ENCODE measurements at regions not wholly inside any gene's neighbourhood (a gene's known extent, or its start where the extent isn't known, plus 50 kb on each side); places are given as distances from the start of the nearest gene placed in this dataset.

- no peak for DNase-seq
- Histone ChIP-seq H4K20me1 (ENCODE audit: insufficient read depth) (no peaks in the 10 kb centered on the region), H3K79me2 (ENCODE audit: insufficient read depth) (no peaks in the 10 kb centered on the region), H3K4me2 (no peak overlapping the region), H3K9me3 (no peaks in the 10 kb centered on the region), H3K4me3 (ENCODE audit: low read depth in 2 of 2, low read length in 1 of 2) (no peak overlapping the region), H3K9me2 (no peaks in the 10 kb centered on the region), H3K9ac (no peak overlapping the region), H3K4me1 (ENCODE audit: control insufficient read depth in 1 of 2, insufficient read depth in 2 of 2, low read depth in 1 of 2, low read length in 1 of 2) (no peaks in the 10 kb centered on the region), H3K36me3 (replicated peaks in 1 of 2; ENCODE audit: control insufficient read depth in 1 of 2, insufficient read depth in 2 of 2, low read length in 1 of 2) (no peaks in the 10 kb centered on the region), H2AFZ (ENCODE audit: low read depth) (no peak overlapping the region), H3K27ac (ENCODE audit: low read depth in 2 of 2, low read length in 1 of 2) (no peak overlapping the region), H3K27me3 (ENCODE audit: insufficient read depth) (no peaks in the 10 kb centered on the region), H3F3A (replicated peaks; ENCODE audit: insufficient read depth) (no peaks in the 10 kb centered on the region)
- POLR2A ChIA-PET = no interaction called here
- WGBS (ENCODE audit: low lambda C conversion rate) = 66% methylated on average over 2 of the region's 2 CpGs
- TF ChIP-seq ZBTB33 (IDR thresholded peaks at IDR 0.05; ENCODE audit: borderline replicate concordance, low read depth) = no peak
- no peak for TF ChIP-seq RCOR1 (IDR thresholded peaks at IDR 0.05; ENCODE audit: low read length)
- TF ChIP-seq RXRA (IDR thresholded peaks at IDR 0.05; ENCODE audit: borderline replicate concordance, low read depth) = no peak
- no peak for TF ChIP-seq RFX5 (IDR thresholded peaks at IDR 0.05; ENCODE audit: low read length)
- TF ChIP-seq TEAD4 (IDR thresholded peaks at IDR 0.05; ENCODE audit: borderline replicate concordance, insufficient read depth) = no peak
- TF ChIP-seq NRF1 (IDR thresholded peaks at IDR 0.05; ENCODE audit: low read depth, low read length) = no peak
- TF ChIP-seq EZH2phosphoT487 (IDR thresholded peaks at IDR 0.05; ENCODE audit: borderline replicate concordance, low read depth) = no peak
- no peak for TF ChIP-seq YY1 (IDR thresholded peaks at IDR 0.05; ENCODE audit: low read depth)
- TF ChIP-seq, protein P1, sequence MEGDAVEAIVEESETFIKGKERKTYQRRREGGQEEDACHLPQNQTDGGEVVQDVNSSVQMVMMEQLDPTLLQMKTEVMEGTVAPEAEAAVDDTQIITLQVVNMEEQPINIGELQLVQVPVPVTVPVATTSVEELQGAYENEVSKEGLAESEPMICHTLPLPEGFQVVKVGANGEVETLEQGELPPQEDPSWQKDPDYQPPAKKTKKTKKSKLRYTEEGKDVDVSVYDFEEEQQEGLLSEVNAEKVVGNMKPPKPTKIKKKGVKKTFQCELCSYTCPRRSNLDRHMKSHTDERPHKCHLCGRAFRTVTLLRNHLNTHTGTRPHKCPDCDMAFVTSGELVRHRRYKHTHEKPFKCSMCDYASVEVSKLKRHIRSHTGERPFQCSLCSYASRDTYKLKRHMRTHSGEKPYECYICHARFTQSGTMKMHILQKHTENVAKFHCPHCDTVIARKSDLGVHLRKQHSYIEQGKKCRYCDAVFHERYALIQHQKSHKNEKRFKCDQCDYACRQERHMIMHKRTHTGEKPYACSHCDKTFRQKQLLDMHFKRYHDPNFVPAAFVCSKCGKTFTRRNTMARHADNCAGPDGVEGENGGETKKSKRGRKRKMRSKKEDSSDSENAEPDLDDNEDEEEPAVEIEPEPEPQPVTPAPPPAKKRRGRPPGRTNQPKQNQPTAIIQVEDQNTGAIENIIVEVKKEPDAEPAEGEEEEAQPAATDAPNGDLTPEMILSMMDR (IDR thresholded peaks at IDR 0.05) = no peak
- TF ChIP-seq FOXJ3 (CRISPR knock-in tag; IDR thresholded peaks at IDR 0.05) = no peak
- TF ChIP-seq POLR2AphosphoS5 (IDR thresholded peaks at IDR 0.05; ENCODE audit: low read depth, low read length) = no peak
- no peak for TF ChIP-seq RAD21 (IDR thresholded peaks at IDR 0.05; ENCODE audit: low read length)
- CTCF ChIA-PET = interaction anchor here (0.6 to 1.2 kb wide), 2 partner anchors 13 to 166 kb away, joined by 3 read pairs; no protein-coding TSS in a partner anchor
Measured at GRCh38 chr12:92312463-92312964, 166.9 kb upstream of the BTG1 start.

- DNase-seq = no peak
- CTCF ChIA-PET = no interaction called here
Measured at GRCh38 chr12:92304371-92305055, 158.9 kb upstream of the BTG1 start.

More at GRCh38 chr12:92304371-92305055, 158.9 kb upstream of the BTG1 start:
- Histone ChIP-seq H3K4me2 (no peak overlapping the region), H3K79me2 (ENCODE audit: insufficient read depth) (no peaks in the 10 kb centered on the region), H3K27me3 (ENCODE audit: insufficient read depth) (no peaks in the 10 kb centered on the region), H4K20me1 (ENCODE audit: insufficient read depth) (no peaks in the 10 kb centered on the region), H2AFZ (ENCODE audit: low read depth) (peak overlapping the region; percentile 63; the same call in 1 of the 2 replicates), H3K9me3 (no peaks in the 10 kb centered on the region), H3K27ac (ENCODE audit: low read depth in 2 of 2, low read length in 1 of 2) (no peak overlapping the region), H3K4me1 (ENCODE audit: control insufficient read depth in 1 of 2, insufficient read depth in 2 of 2, low read depth in 1 of 2, low read length in 1 of 2) (peaks cover 3 to 14% of the 10 kb centered on the region in 2 experiments), H3K9ac (no peak overlapping the region), H3K4me3 (ENCODE audit: low read depth in 2 of 2, low read length in 1 of 2) (no peak overlapping the region), H3K36me3 (replicated peaks in 1 of 2; ENCODE audit: control insufficient read depth in 1 of 2, insufficient read depth in 2 of 2, low read length in 1 of 2) (no peaks in the 10 kb centered on the region), H3F3A (replicated peaks; ENCODE audit: insufficient read depth) (no peaks in the 10 kb centered on the region), H3K9me2 (no peaks in the 10 kb centered on the region)
- POLR2A ChIA-PET = no interaction called here
- TF ChIP-seq SMC3 (IDR thresholded peaks at IDR 0.05; ENCODE audit: low read depth, low read length) = no peak
- TF ChIP-seq ZBTB33 (IDR thresholded peaks at IDR 0.05; ENCODE audit: borderline replicate concordance, low read depth) = no peak
- TF ChIP-seq, protein P2, sequence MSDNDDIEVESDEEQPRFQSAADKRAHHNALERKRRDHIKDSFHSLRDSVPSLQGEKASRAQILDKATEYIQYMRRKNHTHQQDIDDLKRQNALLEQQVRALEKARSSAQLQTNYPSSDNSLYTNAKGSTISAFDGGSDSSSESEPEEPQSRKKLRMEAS (IDR thresholded peaks at IDR 0.05; ENCODE audit: low read depth) = no peak
- TF ChIP-seq SIN3A (IDR thresholded peaks at IDR 0.05; ENCODE audit: borderline replicate concordance, low read depth, low read length) = no peak
- TF ChIP-seq GABPA (IDR thresholded peaks at IDR 0.05; ENCODE audit: low read depth) = no peak
- TF ChIP-seq JUND (IDR thresholded peaks at IDR 0.05) = no peak
- no peak for TF ChIP-seq FOXJ3 (CRISPR knock-in tag; IDR thresholded peaks at IDR 0.05)
- TF ChIP-seq ELF1 (IDR thresholded peaks at IDR 0.05) = no peak
- no peak for TF ChIP-seq MEF2A (IDR thresholded peaks at IDR 0.05; ENCODE audit: borderline replicate concordance, low read depth)
- WGBS (ENCODE audit: low lambda C conversion rate) = 49% methylated on average over 5 of the region's 5 CpGs
